ENCODE measurements at regions not wholly inside any gene's neighbourhood (a gene's known extent, or its start where the extent isn't known, plus 50 kb on each side); places are given as distances from the start of the nearest gene placed in this dataset.
"Not testable (repeated sequence)": the region's sequence is repeated elsewhere in the genome, so short reads cannot be mapped to it uniquely, and the experiment has no call there.

DNA sequence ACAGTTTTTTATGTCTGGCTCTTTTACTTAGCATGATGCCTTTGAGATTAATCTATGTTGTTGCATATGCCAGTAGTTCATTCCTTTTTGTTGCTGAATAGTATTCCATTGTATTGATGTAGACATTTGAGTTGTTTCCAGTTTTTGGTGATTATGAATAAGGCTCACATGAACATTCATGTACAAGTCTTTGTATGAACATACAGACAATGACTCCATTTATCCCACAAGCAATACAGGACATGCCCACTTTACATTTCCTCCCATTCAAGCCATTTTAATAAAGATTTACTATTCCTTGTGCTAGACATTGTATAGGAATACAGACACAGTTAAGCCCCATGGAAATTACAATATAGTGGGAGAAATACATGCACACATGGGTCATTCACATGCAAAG is 118.0 kb downstream of the TRIM43 start:
- Histone ChIP-seq H3F3A (replicated peaks; ENCODE audit: insufficient read depth) (no peaks in the 10 kb centered on the region), H3K4me3 (ENCODE audit: low read depth in 2 of 2, low read length in 1 of 2) (no peak overlapping the region), H3K79me2 (ENCODE audit: insufficient read depth) (no peaks in the 10 kb centered on the region), H3K27ac (ENCODE audit: low read depth in 2 of 2, low read length in 1 of 2) (no peak overlapping the region), H2AFZ (ENCODE audit: low read depth) (no peak overlapping the region), H4K20me1 (ENCODE audit: insufficient read depth) (no peaks in the 10 kb centered on the region), H3K9ac (no peak overlapping the region), H3K27me3 (ENCODE audit: insufficient read depth) (no peaks in the 10 kb centered on the region), H3K4me1 (ENCODE audit: control insufficient read depth in 1 of 2, insufficient read depth in 2 of 2, low read depth in 1 of 2, low read length in 1 of 2) (0 out of 4 replicates have a peak, but pooled peaks cover 0 to 5% of the 10 kb centered on the region in 2 experiments), H3K9me3 (no peaks in the 10 kb centered on the region), H3K4me2 (no peak overlapping the region), H3K9me2 (no peaks in the 10 kb centered on the region), H3K36me3 (replicated peaks in 1 of 2; ENCODE audit: control insufficient read depth in 1 of 2, insufficient read depth in 2 of 2, low read length in 1 of 2) (no peaks in the 10 kb centered on the region)
- POLR2A ChIA-PET = no interaction called here
- CTCF ChIA-PET = no interaction called here
- TF ChIP-seq RXRA (IDR thresholded peaks at IDR 0.05; ENCODE audit: borderline replicate concordance, low read depth) (no peak), RAD21 (IDR thresholded peaks at IDR 0.05; ENCODE audit: low read length) (no peak), FOXM1 (IDR thresholded peaks at IDR 0.05; ENCODE audit: low read depth) (no peak), POLR2AphosphoS5 (IDR thresholded peaks at IDR 0.05; ENCODE audit: low read depth, low read length) (no peak)
- TF ChIP-seq, protein P1, sequence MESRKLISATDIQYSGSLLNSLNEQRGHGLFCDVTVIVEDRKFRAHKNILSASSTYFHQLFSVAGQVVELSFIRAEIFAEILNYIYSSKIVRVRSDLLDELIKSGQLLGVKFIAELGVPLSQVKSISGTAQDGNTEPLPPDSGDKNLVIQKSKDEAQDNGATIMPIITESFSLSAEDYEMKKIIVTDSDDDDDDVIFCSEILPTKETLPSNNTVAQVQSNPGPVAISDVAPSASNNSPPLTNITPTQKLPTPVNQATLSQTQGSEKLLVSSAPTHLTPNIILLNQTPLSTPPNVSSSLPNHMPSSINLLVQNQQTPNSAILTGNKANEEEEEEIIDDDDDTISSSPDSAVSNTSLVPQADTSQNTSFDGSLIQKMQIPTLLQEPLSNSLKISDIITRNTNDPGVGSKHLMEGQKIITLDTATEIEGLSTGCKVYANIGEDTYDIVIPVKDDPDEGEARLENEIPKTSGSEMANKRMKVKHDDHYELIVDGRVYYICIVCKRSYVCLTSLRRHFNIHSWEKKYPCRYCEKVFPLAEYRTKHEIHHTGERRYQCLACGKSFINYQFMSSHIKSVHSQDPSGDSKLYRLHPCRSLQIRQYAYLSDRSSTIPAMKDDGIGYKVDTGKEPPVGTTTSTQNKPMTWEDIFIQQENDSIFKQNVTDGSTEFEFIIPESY (IDR thresholded peaks at IDR 0.05; ENCODE audit: borderline replicate concordance, low read depth) = no peak
- no peak for DNase-seq

DNA sequence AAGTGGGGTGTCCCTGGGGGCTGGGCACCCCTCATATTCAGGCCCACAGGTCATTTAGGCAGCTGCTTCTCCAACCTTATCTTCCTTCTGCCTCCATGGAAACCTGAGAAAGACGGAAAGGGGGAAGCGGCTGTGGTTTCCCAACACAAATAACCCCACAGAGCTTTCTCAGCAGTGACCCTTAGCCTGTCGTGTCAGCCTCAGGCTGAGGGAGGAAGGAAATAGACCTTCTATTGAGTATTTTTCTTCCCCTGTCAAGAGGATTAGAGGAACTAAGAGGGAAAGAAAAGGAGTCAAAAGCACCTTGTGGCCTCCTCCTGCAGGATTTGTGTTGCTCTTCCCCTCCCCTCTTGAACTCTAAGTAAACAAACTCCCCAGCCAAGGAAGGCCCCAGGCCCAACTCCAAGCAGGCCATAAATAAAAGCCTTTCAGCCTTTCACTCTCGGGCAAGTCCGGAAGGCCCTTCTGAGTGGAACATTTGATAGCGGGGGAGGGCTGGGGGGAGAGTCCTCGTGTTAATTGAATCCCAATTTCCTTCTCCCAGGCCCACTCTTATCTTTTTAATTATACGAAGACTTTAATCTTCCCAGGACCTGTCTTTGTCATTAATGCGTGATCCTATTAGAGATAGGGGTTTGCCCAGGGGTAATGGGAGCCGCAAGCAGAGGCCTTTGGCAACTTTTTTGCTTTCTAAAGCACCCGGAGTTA is 121.8 kb downstream of the TRIM43 start:
- H3K9me3 ChIP-seq; H3K4me3 ChIP-seq (ENCODE audit: low read depth in 2 of 2, low read length in 1 of 2); CTCF ChIA-PET; H3K9ac ChIP-seq; H3K27me3 ChIP-seq (ENCODE audit: insufficient read depth); DNase-seq; H3K27ac ChIP-seq (ENCODE audit: low read depth in 2 of 2, low read length in 1 of 2); H3K4me1 ChIP-seq (ENCODE audit: control insufficient read depth in 1 of 2, insufficient read depth in 2 of 2, low read depth in 1 of 2, low read length in 1 of 2); H2AFZ ChIP-seq (ENCODE audit: low read depth); POLR2A ChIA-PET; H4K20me1 ChIP-seq (ENCODE audit: insufficient read depth); H3F3A ChIP-seq (replicated peaks; ENCODE audit: insufficient read depth); H3K79me2 ChIP-seq (ENCODE audit: insufficient read depth); H3K36me3 ChIP-seq (replicated peaks in 1 of 2; ENCODE audit: control insufficient read depth in 1 of 2, insufficient read depth in 2 of 2, low read length in 1 of 2); H3K9me2 ChIP-seq; H3K4me2 ChIP-seq: not testable (repeated sequence)
- 61% methylated on average over 11 of the region's 11 CpGs for WGBS (ENCODE audit: low lambda C conversion rate)

DNA sequence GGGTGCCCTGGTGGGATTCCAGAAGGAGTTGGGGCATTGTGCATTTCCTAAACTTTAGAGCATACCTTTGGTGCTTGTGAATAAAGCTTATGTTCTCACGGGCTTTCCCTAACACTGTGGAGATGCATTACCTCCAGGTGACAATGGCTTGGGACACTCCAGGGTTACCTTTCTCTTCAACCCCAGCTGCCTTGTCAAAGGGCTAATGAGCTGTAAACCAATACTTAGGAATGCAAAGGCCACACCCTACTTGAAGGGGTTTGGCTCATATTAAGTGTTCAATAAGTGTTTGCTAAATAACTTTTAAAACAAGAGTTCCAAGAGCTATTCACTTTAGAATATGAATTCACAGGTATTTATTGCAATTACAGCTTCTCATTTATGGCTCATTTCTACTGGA is 122.6 kb downstream of the TRIM43 start:
- CTCF ChIA-PET, POLR2A ChIA-PET, DNase-seq: not testable (repeated sequence)

More for the DNA sequence above, 122.6 kb downstream of the TRIM43 start:
- not testable (repeated sequence) for H4K20me1 ChIP-seq (ENCODE audit: insufficient read depth); H3K9ac ChIP-seq; H3K27me3 ChIP-seq (ENCODE audit: insufficient read depth); H3K4me3 ChIP-seq (ENCODE audit: low read depth in 2 of 2, low read length in 1 of 2); H3K9me3 ChIP-seq; H3K79me2 ChIP-seq (ENCODE audit: insufficient read depth); H3K27ac ChIP-seq (ENCODE audit: low read depth in 2 of 2, low read length in 1 of 2); H3K4me2 ChIP-seq; H3F3A ChIP-seq (replicated peaks; ENCODE audit: insufficient read depth); H3K36me3 ChIP-seq (replicated peaks in 1 of 2; ENCODE audit: control insufficient read depth in 1 of 2, insufficient read depth in 2 of 2, low read length in 1 of 2); H3K9me2 ChIP-seq; H3K4me1 ChIP-seq (ENCODE audit: control insufficient read depth in 1 of 2, insufficient read depth in 2 of 2, low read depth in 1 of 2, low read length in 1 of 2); H2AFZ ChIP-seq (ENCODE audit: low read depth)
- 89% methylated on average over 1 of the region's 1 CpG for WGBS (ENCODE audit: low lambda C conversion rate)
